GM12878 (cell line): ENCODE measurements at regions not wholly inside any gene's neighbourhood (a gene's known extent, or its start where the extent isn't known, plus 50 kb on each side); places are given as distances from the start of the nearest gene placed in this dataset.

ENCODE experiments used
- ATAC-seq: fragments of 200-7000 bp; cut with Tn5 transposase; 3 replicates; pipeline ENCODE4 v1.9.1; 2020; ENCODE audit warnings: mild to moderate bottlenecking, moderate library complexity
- BruUV-seq: library from RNA; stranded (reverse); fragments of 400-500 nt; replicated peaks from 2 replicates; lab custom pipeline; 2021; lab: Mats Ljungman, UMichigan
- CTCF ChIA-PET: fragments of 300-600 bp; sonication (Branson Sonifier 250); formaldehyde crosslinking; extraction: SDS; loops from one replicate; lab custom pipeline; 2021; ENCODE audit warnings: inconsistent platforms; lab: Yijun Ruan, JAX
- POLR2A ChIA-PET: fragments of 350-600 bp; formaldehyde crosslinking; extraction: SDS; loops from one replicate; lab custom pipeline; 2021; ENCODE audit warnings: inconsistent platforms; lab: Charles Lee
- RAD21 ChIA-PET: fragments of 300-600 bp; sonication (Branson Sonifier 250); formaldehyde crosslinking; loops from one replicate; lab custom pipeline; 2023; ENCODE audit warnings: antibody characterized with exemption; ENCODE audit not compliant: unreplicated experiment; lab: Charles Lee
- SMC1A ChIA-PET: fragments of 300-600 bp; sonication (Branson Sonifier 250); formaldehyde crosslinking; loops from one replicate; lab custom pipeline; 2023; ENCODE audit not compliant: unreplicated experiment, uncharacterized antibody; lab: Charles Lee
- DNase-seq: peaks from one replicate; pipeline ENCODE4 v3.0.0-alpha.2; 2011; ENCODE audit warnings: low read depth, low spot score
- FAIRE-seq: peaks from 3 replicates; lab custom pipeline; 2011; peaks lifted over from hg19 to GRCh38; lab: Jason Lieb, UNC
- H2AFZ ChIP-seq: 2 replicates; pipeline ENCODE4 v1.6.0; 2011; ENCODE audit warnings: low read depth, low read length, control low read depth; ENCODE audit not compliant: control insufficient read depth
- H3K27ac ChIP-seq: 2 replicates; pipeline ENCODE4 v1.5.1; 2011; ENCODE audit warnings: control low read depth; ENCODE audit not compliant: control insufficient read depth, insufficient read depth
- H3K27me3 ChIP-seq, 2 experiments: replicated peaks in 1 of 2; 2 replicates each; pipeline versions ENCODE4 v1.6.0 to v1.6.1; 2011; ENCODE audit warnings: low read length in 1 of 2; ENCODE audit not compliant: control insufficient read depth in 2 of 2, insufficient read depth in 2 of 2
- H3K36me3 ChIP-seq, 2 experiments: 2 replicates each; pipeline ENCODE4 v1.5.1; 2011; ENCODE audit warnings: low read length in 1 of 2; ENCODE audit not compliant: control insufficient read depth in 2 of 2, insufficient read depth in 2 of 2
- H3K4me1 ChIP-seq: 2 replicates; pipeline ENCODE4 v1.6.1; 2011; ENCODE audit warnings: mild to moderate bottlenecking, low read length, moderate library complexity, mixed read lengths; ENCODE audit not compliant: control insufficient read depth, insufficient read depth
- H3K4me2 ChIP-seq: 2 replicates; pipeline ENCODE4 v1.6.0; 2011; ENCODE audit warnings: control low read depth; ENCODE audit not compliant: control insufficient read depth, insufficient read depth
- H3K4me3 ChIP-seq: fragments of 200-600 bp; sonication (generic); 2 replicates; pipeline ENCODE4 v1.5.1; 2016
- H3K79me2 ChIP-seq: 2 replicates; pipeline ENCODE4 v1.6.0; 2011; ENCODE audit warnings: low read length; ENCODE audit not compliant: control insufficient read depth, insufficient read depth
- H3K9ac ChIP-seq: 2 replicates; pipeline ENCODE4 v1.8.0; 2011; ENCODE audit warnings: low read length, control low read depth, mixed read lengths; ENCODE audit not compliant: control insufficient read depth, insufficient read depth
- H3K9me3 ChIP-seq: replicated peaks from 3 replicates; pipeline ENCODE4 v1.5.1; 2011; ENCODE audit warnings: mild to moderate bottlenecking, low read length; ENCODE audit not compliant: control insufficient read depth, insufficient read depth
- H4K20me1 ChIP-seq: 2 replicates; pipeline ENCODE4 v1.6.0; 2011; ENCODE audit not compliant: control insufficient read depth, insufficient read depth
- ATF7 ChIP-seq: fragments of 450-650 bp; IDR thresholded peaks from 2 replicates; pipeline ENCODE4 v1.6.1; 2016; ENCODE audit warnings: low read depth, mild to moderate bottlenecking
- CEBPB ChIP-seq, 2 experiments: fragments of 150-350 bp in 1 of 2; IDR thresholded peaks; 2 replicates each; pipeline ENCODE4 v1.6.1; 2012 to 2014; ENCODE audit warnings: low read depth in 2 of 2, low read length in 2 of 2, borderline replicate concordance in 1 of 2, inconsistent platforms in 1 of 2
- CHD2 ChIP-seq: IDR thresholded peaks from 2 replicates; pipeline ENCODE4 v1.6.1; 2011; ENCODE audit warnings: low read depth, low read length, improper control_type of control experiment, borderline replicate concordance
- FOXM1 ChIP-seq: IDR thresholded peaks from 2 replicates; pipeline ENCODE4 v1.6.1; 2012; ENCODE audit warnings: low read depth, mild to moderate bottlenecking, inconsistent platforms, low read length, moderate library complexity
- JUNB ChIP-seq: IDR thresholded peaks from 2 replicates; pipeline ENCODE4 v1.6.1; 2016; ENCODE audit warnings: antibody characterized with exemption, mild to moderate bottlenecking
- MYB ChIP-seq: fragments of 150-350 bp; IDR thresholded peaks from 2 replicates; pipeline ENCODE4 v1.6.1; 2014; ENCODE audit warnings: mild to moderate bottlenecking, low read depth, low read length, borderline replicate concordance
- NFYA ChIP-seq: IDR thresholded peaks from 2 replicates; pipeline ENCODE4 v1.6.1; 2011; ENCODE audit warnings: low read depth, mild to moderate bottlenecking, low read length, improper control_type of control experiment, borderline replicate concordance
- NFYB ChIP-seq: IDR thresholded peaks from 2 replicates; pipeline ENCODE4 v1.6.1; 2011; ENCODE audit warnings: low read depth, mild to moderate bottlenecking, low read length, improper control_type of control experiment, moderate library complexity; ENCODE audit not compliant: insufficient read depth
- NR2C1 ChIP-seq: fragments of 450-650 bp; IDR thresholded peaks from 2 replicates; pipeline ENCODE4 v1.6.1; 2017; ENCODE audit warnings: antibody characterized with exemption, mild to moderate bottlenecking, moderate library complexity
- POLR2AphosphoS2 ChIP-seq: IDR thresholded peaks from 2 replicates; pipeline ENCODE4 v1.6.1; 2011; ENCODE audit warnings: low read depth, mild to moderate bottlenecking, low read length, improper control_type of control experiment, moderate library complexity
- POU2F2 ChIP-seq: IDR thresholded peaks from 3 replicates; pipeline ENCODE4 v1.6.1; 2011; ENCODE audit warnings: low read depth, mild to moderate bottlenecking, low read length, borderline replicate concordance
- RB1 ChIP-seq: fragments of 450-650 bp; formaldehyde crosslinking; IDR thresholded peaks from 2 replicates; pipeline ENCODE4 v1.6.1; 2017; ENCODE audit warnings: mild to moderate bottlenecking, borderline replicate concordance
- SIX5 ChIP-seq: IDR thresholded peaks from 2 replicates; pipeline ENCODE4 v1.6.1; 2011; ENCODE audit warnings: mild to moderate bottlenecking, low read depth, low read length, moderate library complexity; ENCODE audit not compliant: severe bottlenecking
- SREBF1 ChIP-seq: IDR thresholded peaks from 2 replicates; pipeline ENCODE4 v1.6.1; 2012; ENCODE audit warnings: mild to moderate bottlenecking, low read length
- SUPT20H ChIP-seq: IDR thresholded peaks from 2 replicates; pipeline ENCODE4 v1.6.1; 2011; ENCODE audit warnings: low read depth, mild to moderate bottlenecking, low read length, moderate library complexity, borderline replicate concordance; ENCODE audit not compliant: control insufficient read depth
- TBL1XR1 ChIP-seq: IDR thresholded peaks from 2 replicates; pipeline ENCODE4 v1.6.1; 2012; ENCODE audit warnings: low read depth, low read length, improper control_type of control experiment
- WGBS: methylation state at CpG from one replicate; pipeline ENCODE4 v1.1.6; 2016; ENCODE audit warnings: low lambda C conversion rate; ENCODE audit not compliant: insufficient replicate concordance, insufficient coverage; ENCODE audit errors: missing lambda C conversion rate; 5-methylcytosine and 5-hydroxymethylcytosine counted together
- in situ Hi-C: fragments of 300-500 bp; cut with MboI; formaldehyde crosslinking; loops from 9 replicates; pipeline ENCODE4 v1.14.3; 2018; ENCODE audit warnings: mixed read lengths
- intact Hi-C: fragments of 100-400 bp; cut with micrococcal nuclease; formaldehyde crosslinking; loops from one replicate; pipeline ENCODE4 v1.14.2; 2022; ENCODE audit not compliant: unreplicated experiment
- TF ChIP-seq, protein P1 (sequence below): fragments of 450-650 bp; IDR thresholded peaks from 2 replicates; pipeline ENCODE4 v1.6.1; 2016; ENCODE audit warnings: mild to moderate bottlenecking
- TF ChIP-seq, protein P2 (sequence below): fragments of 450-650 bp; IDR thresholded peaks from 2 replicates; pipeline ENCODE4 v1.6.1; 2018; ENCODE audit warnings: borderline replicate concordance, mild to moderate bottlenecking; ENCODE audit not compliant: partially characterized antibody
- TF ChIP-seq, protein P3 (sequence below): IDR thresholded peaks from 2 replicates; pipeline ENCODE4 v1.6.1; 2012; ENCODE audit warnings: low read length, inconsistent platforms

DNA sequence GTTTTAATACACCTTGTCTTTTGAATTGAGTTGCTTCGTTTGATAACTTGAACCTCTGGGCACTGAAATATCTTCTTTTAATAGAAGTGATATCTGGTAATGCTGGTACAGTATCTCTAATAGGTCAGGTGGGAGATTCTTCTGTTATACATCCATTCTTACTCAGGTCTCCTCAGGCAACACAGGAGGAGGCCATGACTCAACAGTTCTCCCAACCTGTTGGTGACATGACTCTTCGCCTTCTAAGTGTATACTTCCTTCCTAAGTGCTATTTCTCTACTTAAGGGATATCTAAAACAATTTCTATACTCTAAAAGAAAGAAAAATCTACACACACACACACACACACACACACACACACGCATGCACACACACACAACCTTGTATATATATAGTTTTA lies 509.1 kb downstream of the PCNX1 start:
- Histone ChIP-seq H3K27me3 (no peaks in the 10 kb centered on the region), H3K4me3 (no peak overlapping the region), H3K9ac (no peak overlapping the region), H2AFZ (no peak overlapping the region), H3K79me2 (peaks cover 15% of the 10 kb centered on the region), H4K20me1 (no peaks in the 10 kb centered on the region), H3K27ac (no peak overlapping the region), H3K36me3 (peaks cover 0 to 12% of the 10 kb centered on the region in 2 experiments; a peak in 3 of 4 replicates), H3K4me2 (no peak overlapping the region), H3K4me1 (no peaks in the 10 kb centered on the region), H3K9me3 (peaks cover 2% of the 10 kb centered on the region; the same call in 1 of the 3 replicates)
- 94% methylated on average over 3 of the region's 3 CpGs for WGBS
- no TSS peak for BruUV-seq
- DNase-seq (no peak), ATAC-seq (no peak), FAIRE-seq (no peak)
- SMC1A ChIA-PET = interaction anchor here (0.6 to 1.6 kb wide), 6 partner anchors 14 to 137 kb away, joined by 3 to 6 read pairs (median 3); no protein-coding TSS in a partner anchor
- RAD21 ChIA-PET = interaction anchor here (0.7 to 0.8 kb wide), 2 partner anchors 18 to 322 kb away, joined by 3 read pairs; no protein-coding TSS in a partner anchor
- CTCF ChIA-PET = no interaction called here
- TF ChIP-seq FOXM1 (no peak), SUPT20H (no peak), RB1 (no peak), NFYA (no peak), MYB (no peak), POLR2AphosphoS2 (no peak), POU2F2 (no peak), CEBPB (IDR thresholded peaks at IDR 0.05; ENCODE audit: borderline replicate concordance in 1 of 2, low read depth in 2 of 2, low read length in 2 of 2) (no peak), SIX5 (no peak), NFYB (no peak), CHD2 (no peak), NR2C1 (no peak), SREBF1 (no peak), TBL1XR1 (no peak), ATF7 (no peak), JUNB (no peak)
- TF ChIP-seq, protein P1, sequence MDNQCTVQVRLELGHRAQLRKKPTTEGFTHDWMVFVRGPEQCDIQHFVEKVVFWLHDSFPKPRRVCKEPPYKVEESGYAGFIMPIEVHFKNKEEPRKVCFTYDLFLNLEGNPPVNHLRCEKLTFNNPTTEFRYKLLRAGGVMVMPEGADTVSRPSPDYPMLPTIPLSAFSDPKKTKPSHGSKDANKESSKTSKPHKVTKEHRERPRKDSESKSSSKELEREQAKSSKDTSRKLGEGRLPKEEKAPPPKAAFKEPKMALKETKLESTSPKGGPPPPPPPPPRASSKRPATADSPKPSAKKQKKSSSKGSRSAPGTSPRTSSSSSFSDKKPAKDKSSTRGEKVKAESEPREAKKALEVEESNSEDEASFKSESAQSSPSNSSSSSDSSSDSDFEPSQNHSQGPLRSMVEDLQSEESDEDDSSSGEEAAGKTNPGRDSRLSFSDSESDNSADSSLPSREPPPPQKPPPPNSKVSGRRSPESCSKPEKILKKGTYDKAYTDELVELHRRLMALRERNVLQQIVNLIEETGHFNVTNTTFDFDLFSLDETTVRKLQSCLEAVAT = no peak
- TF ChIP-seq, protein P2, sequence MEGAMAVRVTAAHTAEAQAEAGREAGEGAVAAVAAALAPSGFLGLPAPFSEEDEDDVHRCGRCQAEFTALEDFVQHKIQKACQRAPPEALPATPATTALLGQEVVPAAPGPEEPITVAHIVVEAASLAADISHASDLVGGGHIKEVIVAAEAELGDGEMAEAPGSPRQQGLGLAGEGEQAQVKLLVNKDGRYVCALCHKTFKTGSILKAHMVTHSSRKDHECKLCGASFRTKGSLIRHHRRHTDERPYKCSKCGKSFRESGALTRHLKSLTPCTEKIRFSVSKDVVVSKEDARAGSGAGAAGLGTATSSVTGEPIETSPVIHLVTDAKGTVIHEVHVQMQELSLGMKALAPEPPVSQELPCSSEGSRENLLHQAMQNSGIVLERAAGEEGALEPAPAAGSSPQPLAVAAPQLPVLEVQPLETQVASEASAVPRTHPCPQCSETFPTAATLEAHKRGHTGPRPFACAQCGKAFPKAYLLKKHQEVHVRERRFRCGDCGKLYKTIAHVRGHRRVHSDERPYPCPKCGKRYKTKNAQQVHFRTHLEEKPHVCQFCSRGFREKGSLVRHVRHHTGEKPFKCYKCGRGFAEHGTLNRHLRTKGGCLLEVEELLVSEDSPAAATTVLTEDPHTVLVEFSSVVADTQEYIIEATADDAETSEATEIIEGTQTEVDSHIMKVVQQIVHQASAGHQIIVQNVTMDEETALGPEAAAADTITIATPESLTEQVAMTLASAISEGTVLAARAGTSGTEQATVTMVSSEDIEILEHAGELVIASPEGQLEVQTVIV = no peak
- TF ChIP-seq, protein P3, sequence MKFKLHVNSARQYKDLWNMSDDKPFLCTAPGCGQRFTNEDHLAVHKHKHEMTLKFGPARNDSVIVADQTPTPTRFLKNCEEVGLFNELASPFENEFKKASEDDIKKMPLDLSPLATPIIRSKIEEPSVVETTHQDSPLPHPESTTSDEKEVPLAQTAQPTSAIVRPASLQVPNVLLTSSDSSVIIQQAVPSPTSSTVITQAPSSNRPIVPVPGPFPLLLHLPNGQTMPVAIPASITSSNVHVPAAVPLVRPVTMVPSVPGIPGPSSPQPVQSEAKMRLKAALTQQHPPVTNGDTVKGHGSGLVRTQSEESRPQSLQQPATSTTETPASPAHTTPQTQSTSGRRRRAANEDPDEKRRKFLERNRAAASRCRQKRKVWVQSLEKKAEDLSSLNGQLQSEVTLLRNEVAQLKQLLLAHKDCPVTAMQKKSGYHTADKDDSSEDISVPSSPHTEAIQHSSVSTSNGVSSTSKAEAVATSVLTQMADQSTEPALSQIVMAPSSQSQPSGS = no peak
- intact Hi-C loops = no loop called here
- POLR2A ChIA-PET = no interaction called here
- in situ Hi-C loops = no loop called here
